ENCODE measurements at regions not wholly inside any gene's neighbourhood (a gene's known extent, or its start where the extent isn't known, plus 50 kb on each side); places are given as distances from the start of the nearest gene placed in this dataset.

DNA sequence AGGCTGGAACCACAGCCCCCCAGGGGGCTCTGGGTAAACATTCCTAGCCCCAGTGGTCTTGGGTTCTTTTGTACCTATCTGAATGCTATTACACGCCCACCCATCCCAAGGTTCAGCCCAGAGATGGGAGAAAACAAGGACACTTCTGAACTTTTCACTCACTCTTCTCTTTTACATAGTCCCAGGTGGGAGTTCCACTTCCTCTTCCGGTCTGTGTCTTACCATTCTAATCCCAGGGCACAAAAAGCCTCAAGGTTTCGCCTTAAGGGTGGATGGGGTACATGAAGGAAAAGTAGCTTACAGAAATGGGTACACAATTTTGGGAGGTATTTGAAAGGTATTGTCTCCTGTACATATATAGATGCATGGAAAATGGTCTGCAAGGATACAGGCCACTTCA lies 79.0 kb downstream of the TMEM30B start:
- TF ChIP-seq, protein P1, sequence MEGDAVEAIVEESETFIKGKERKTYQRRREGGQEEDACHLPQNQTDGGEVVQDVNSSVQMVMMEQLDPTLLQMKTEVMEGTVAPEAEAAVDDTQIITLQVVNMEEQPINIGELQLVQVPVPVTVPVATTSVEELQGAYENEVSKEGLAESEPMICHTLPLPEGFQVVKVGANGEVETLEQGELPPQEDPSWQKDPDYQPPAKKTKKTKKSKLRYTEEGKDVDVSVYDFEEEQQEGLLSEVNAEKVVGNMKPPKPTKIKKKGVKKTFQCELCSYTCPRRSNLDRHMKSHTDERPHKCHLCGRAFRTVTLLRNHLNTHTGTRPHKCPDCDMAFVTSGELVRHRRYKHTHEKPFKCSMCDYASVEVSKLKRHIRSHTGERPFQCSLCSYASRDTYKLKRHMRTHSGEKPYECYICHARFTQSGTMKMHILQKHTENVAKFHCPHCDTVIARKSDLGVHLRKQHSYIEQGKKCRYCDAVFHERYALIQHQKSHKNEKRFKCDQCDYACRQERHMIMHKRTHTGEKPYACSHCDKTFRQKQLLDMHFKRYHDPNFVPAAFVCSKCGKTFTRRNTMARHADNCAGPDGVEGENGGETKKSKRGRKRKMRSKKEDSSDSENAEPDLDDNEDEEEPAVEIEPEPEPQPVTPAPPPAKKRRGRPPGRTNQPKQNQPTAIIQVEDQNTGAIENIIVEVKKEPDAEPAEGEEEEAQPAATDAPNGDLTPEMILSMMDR (IDR thresholded peaks at IDR 0.05; ENCODE audit: low read depth, low read length) = no peak
- no peak for TF ChIP-seq POLR2A (IDR thresholded peaks at IDR 0.05; ENCODE audit: extremely low read depth, insufficient read length)
